Hepatic stellate cell (primary cell): ENCODE measurements at regions not wholly inside any gene's neighbourhood (a gene's known extent, or its start where the extent isn't known, plus 50 kb on each side); places are given as distances from the start of the nearest gene placed in this dataset.
"Not testable (repeated sequence)": the region's sequence is repeated elsewhere in the genome, so short reads cannot be mapped to it uniquely, and the experiment has no call there.

ENCODE experiments used
- DNase-seq: peaks from one replicate; pipeline ENCODE4 v3.0.0; 2011; ENCODE audit warnings: low spot score

- DNase-seq: peak; percentile 68
These were observed 54.1 kb upstream of the SHLD1 start for GRCh38 chr20:5696011-5696559.

- no peak for DNase-seq
These were observed 58.1 kb upstream of the SHLD1 start for GRCh38 chr20:5691918-5692618.

GRCh38 chr20:5689463-5689862 is 60.7 kb upstream of the SHLD1 start:
- DNase-seq: no peak

- DNase-seq: no peak
These were observed 61.7 kb upstream of the SHLD1 start for GRCh38 chr20:5688431-5688972.

GRCh38 chr20:5687884-5688283 is 62.3 kb upstream of the SHLD1 start:
- no peak for DNase-seq

GRCh38 chr20:5686384-5687105 is 63.7 kb upstream of the SHLD1 start:
- DNase-seq: no peak

- not testable (repeated sequence) for DNase-seq
These were observed 67.6 kb upstream of the SHLD1 start for GRCh38 chr20:5682556-5682955.

GRCh38 chr20:5680192-5680591 is 69.4 kb upstream of the GPCPD1 start:
- no peak for DNase-seq

- DNase-seq: no peak
These were observed 68.0 kb upstream of the GPCPD1 start for GRCh38 chr20:5678777-5679176.

GRCh38 chr20:5677944-5678343 is 67.1 kb upstream of the GPCPD1 start:
- DNase-seq: not testable (repeated sequence)

GRCh38 chr20:5677389-5677788 is 66.6 kb upstream of the GPCPD1 start:
- no peak for DNase-seq

- DNase-seq: no peak
These were observed 64.6 kb upstream of the GPCPD1 start for GRCh38 chr20:5675103-5676091.

GRCh38 chr20:5674176-5674660 is 63.4 kb upstream of the GPCPD1 start:
- no peak for DNase-seq

- no peak for DNase-seq
These were observed 60.1 kb upstream of the GPCPD1 start for GRCh38 chr20:5670874-5671273.

GRCh38 chr20:5670036-5670536 is 59.3 kb upstream of the GPCPD1 start:
- DNase-seq: no peak

- no peak for DNase-seq
These were observed 57.7 kb upstream of the GPCPD1 start for GRCh38 chr20:5668529-5668868.

GRCh38 chr20:5667705-5668528 is 57.1 kb upstream of the GPCPD1 start:
- no peak for DNase-seq

- no peak for DNase-seq
These were observed 54.6 kb upstream of the GPCPD1 start for GRCh38 chr20:5665417-5665816.

- DNase-seq: no peak
These were observed 52.6 kb upstream of the GPCPD1 start for GRCh38 chr20:5663396-5663795.

GRCh38 chr20:5662769-5663168 is 52.0 kb upstream of the GPCPD1 start:
- no peak for DNase-seq

- DNase-seq: not testable (repeated sequence)
These were observed 50.0 kb upstream of the GPCPD1 start for GRCh38 chr20:5660756-5661155.
